ENCODE measurements at regions not wholly inside any gene's neighbourhood (a gene's known extent, or its start where the extent isn't known, plus 50 kb on each side); places are given as distances from the start of the nearest gene placed in this dataset.

- TF ChIP-seq SNAPC2 (CRISPR knock-in tag; IDR thresholded peaks at IDR 0.05), result no peak
These were observed 369.7 kb upstream of the TSHZ3 start (continued) for GRCh38 chr19:31718898-31719297.

- ChIA-PET CTCF (ENCODE audit: low intra/inter-chr PET ratio, low total read pairs) (no interaction called here), POLR2A (no interaction called here)
- TF ChIP-seq ZNF441 (CRISPR knock-in tag; IDR thresholded peaks at IDR 0.05; ENCODE audit: borderline replicate concordance) (no peak), ZNF280B (CRISPR knock-in tag; IDR thresholded peaks at IDR 0.05; ENCODE audit: borderline replicate concordance) (no peak), GABPA (IDR thresholded peaks at IDR 0.05; ENCODE audit: low read depth, low read length) (no peak), GABPA (CRISPR knock-in tag; IDR thresholded peaks at IDR 0.05; ENCODE audit: low read depth) (no peak), FIP1L1 (IDR thresholded peaks at IDR 0.05; ENCODE audit: borderline replicate concordance, insufficient read depth, low read depth, low read length) (no peak), PATZ1 (CRISPR knock-in tag; IDR thresholded peaks at IDR 0.05) (no peak), ETV5 (CRISPR knock-in tag; IDR thresholded peaks at IDR 0.05; ENCODE audit: borderline replicate concordance) (no peak), ATF7-NPFF (CRISPR knock-in tag; IDR thresholded peaks at IDR 0.05; ENCODE audit: low read depth) (no peak), SP2 (CRISPR knock-in tag; IDR thresholded peaks at IDR 0.05) (no peak), RAD21 (CRISPR knock-in tag; IDR thresholded peaks at IDR 0.05) (no peak), ATRX (CRISPR knock-in tag; IDR thresholded peaks at IDR 0.05; ENCODE audit: borderline replicate concordance) (no peak), GRHL1 (CRISPR knock-in tag; conservative IDR thresholded peaks at IDR 0.05) (no peak), ZNF224 (CRISPR knock-in tag; IDR thresholded peaks at IDR 0.05) (no peak), ZNF513 (CRISPR knock-in tag; conservative IDR thresholded peaks at IDR 0.05) (no peak), BRCA1 (CRISPR knock-in tag; IDR thresholded peaks at IDR 0.05) (no peak)
- BruUV-seq (replicated peaks), result no TSS peak
- Histone ChIP-seq H4K20me1 (ENCODE audit: insufficient read depth, low read length) (no peaks in the 10 kb centered on the region), H3K36me3 (replicated peaks in 1 of 2; ENCODE audit: control insufficient read depth in 1 of 2, insufficient read depth in 2 of 2, low read length in 2 of 2) (no peaks in the 10 kb centered on the region), H3K9ac (ENCODE audit: insufficient read depth, low read depth, low read length) (no peak overlapping the region), H3K9me3 (ENCODE audit: low read length) (peaks cover 79% of the 10 kb centered on the region), H3K27me3 (ENCODE audit: control insufficient read depth in 1 of 2, insufficient read depth in 2 of 2, low read length in 2 of 2) (no peaks in the 10 kb centered on the region), H3K4me3 (replicated peaks in 1 of 3; ENCODE audit: insufficient read depth in 1 of 3, low read depth in 2 of 3, low read length in 3 of 3) (no peak overlapping the region), H3K27ac (ENCODE audit: extremely low read length, insufficient read depth, low read length) (no peak overlapping the region), H3K4me2 (ENCODE audit: low read depth, low read length) (no peak overlapping the region), H2AFZ (ENCODE audit: low read length) (no peak overlapping the region), H3K4me1 (ENCODE audit: insufficient read depth, low read length) (no peaks in the 10 kb centered on the region), H3K79me2 (ENCODE audit: insufficient read depth, low read length) (no peaks in the 10 kb centered on the region)
- WGBS (ENCODE audit: low lambda C conversion rate), result 33% methylated on average over 1 of the region's 1 CpG
- in situ Hi-C loops (cut with HindIII; ENCODE audit: extremely low pct_ligation_motif_present, low pct_unique_long_range_greater_than_20kb), result no loop called here
- ATAC-seq (no peak), FAIRE-seq (no peak), DNase-seq (ENCODE audit: low spot score) (no peak)
- intact Hi-C loops (cut with micrococcal nuclease; ENCODE audit: unreplicated experiment), result no loop called here
These were observed 373.9 kb upstream of the TSHZ3 start for GRCh38 chr19:31723101-31723500.

All from HepG2 (cell line).